Parathyroid adenoma (tissue), 2 donors: ENCODE measurements at regions not wholly inside any gene's neighbourhood (a gene's known extent, or its start where the extent isn't known, plus 50 kb on each side); places are given as distances from the start of the nearest gene placed in this dataset.

Experiments
- H2AFZ ChIP-seq: fragments of 300-600 bp; sonication (generic); one replicate; pipeline ENCODE4 v1.7.0; 2017; ENCODE audit warnings: antibody characterized with exemption, mild to moderate bottlenecking
- H3K27ac ChIP-seq: fragments of 300-600 bp; sonication (generic); one replicate; pipeline ENCODE4 v1.7.0; 2017
- H3K27me3 ChIP-seq: fragments of 300-600 bp; sonication (generic); one replicate; pipeline ENCODE4 v1.7.0; 2017; ENCODE audit warnings: low read length; ENCODE audit not compliant: control insufficient read depth, insufficient read depth
- H3K36me3 ChIP-seq: fragments of 300-600 bp; sonication (generic); one replicate; pipeline ENCODE4 v1.7.0; 2017; ENCODE audit warnings: low read length; ENCODE audit not compliant: control insufficient read depth, insufficient read depth
- H3K4me1 ChIP-seq: fragments of 300-600 bp; sonication (generic); one replicate; pipeline ENCODE4 v1.7.0; 2017; ENCODE audit warnings: control low read depth
- H3K4me2 ChIP-seq: fragments of 300-600 bp; sonication (generic); one replicate; pipeline ENCODE4 v1.7.0; 2017; ENCODE audit warnings: low read length
- H3K4me3 ChIP-seq: fragments of 300-600 bp; sonication (generic); one replicate; pipeline ENCODE4 v1.7.0; 2017; ENCODE audit warnings: low read depth, low read length
- H3K79me2 ChIP-seq: fragments of 300-600 bp; sonication (generic); one replicate; pipeline ENCODE4 v1.7.0; 2017; ENCODE audit warnings: control low read depth
- H3K9ac ChIP-seq: fragments of 300-600 bp; sonication (generic); one replicate; pipeline ENCODE4 v1.7.0; 2017; ENCODE audit warnings: mild to moderate bottlenecking
- H3K9me3 ChIP-seq: fragments of 300-600 bp; sonication (generic); one replicate; pipeline ENCODE4 v1.7.0; 2017; ENCODE audit warnings: low read length; ENCODE audit not compliant: control insufficient read depth
- TF ChIP-seq, protein P1 (sequence below): fragments of 300-600 bp; sonication (generic); IDR thresholded peaks from one replicate; pipeline ENCODE4 v1.7.0; 2017; ENCODE audit warnings: antibody characterized with exemption, mild to moderate bottlenecking
- donor health status: primary hyperparathyroidism.

DNA sequence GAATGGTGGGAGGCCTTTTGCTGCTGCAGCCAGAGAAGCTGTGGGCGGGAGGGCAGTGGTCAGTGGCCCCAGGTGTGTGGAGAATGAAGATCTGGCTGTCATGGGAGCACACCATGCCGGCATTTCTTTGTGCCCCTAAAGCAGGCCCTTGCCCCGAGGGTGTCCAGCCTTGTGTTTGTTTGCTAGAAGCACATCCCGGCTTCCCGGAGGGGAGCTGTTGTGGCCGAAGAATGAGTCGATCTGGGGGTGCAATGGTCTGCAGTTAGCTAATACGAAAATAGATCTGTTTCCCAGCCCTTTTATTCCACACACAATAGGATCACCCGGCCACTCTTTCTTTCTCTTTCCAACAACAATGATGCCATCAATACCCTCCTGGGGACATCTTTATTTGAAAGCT is 228.8 kb downstream of the CBLN1 start:
- Histone ChIP-seq H3K4me3 (no peak overlapping the region), H3K4me1 (no peaks in the 10 kb centered on the region), H2AFZ (no peak overlapping the region), H3K79me2 (no peaks in the 10 kb centered on the region), H3K9me3 (no peaks in the 10 kb centered on the region), H3K27me3 (no peaks in the 10 kb centered on the region), H3K4me2 (no peak overlapping the region), H3K9ac (no peak overlapping the region), H3K36me3 (no peaks in the 10 kb centered on the region), H3K27ac (no peak overlapping the region)
- TF ChIP-seq, protein P1, sequence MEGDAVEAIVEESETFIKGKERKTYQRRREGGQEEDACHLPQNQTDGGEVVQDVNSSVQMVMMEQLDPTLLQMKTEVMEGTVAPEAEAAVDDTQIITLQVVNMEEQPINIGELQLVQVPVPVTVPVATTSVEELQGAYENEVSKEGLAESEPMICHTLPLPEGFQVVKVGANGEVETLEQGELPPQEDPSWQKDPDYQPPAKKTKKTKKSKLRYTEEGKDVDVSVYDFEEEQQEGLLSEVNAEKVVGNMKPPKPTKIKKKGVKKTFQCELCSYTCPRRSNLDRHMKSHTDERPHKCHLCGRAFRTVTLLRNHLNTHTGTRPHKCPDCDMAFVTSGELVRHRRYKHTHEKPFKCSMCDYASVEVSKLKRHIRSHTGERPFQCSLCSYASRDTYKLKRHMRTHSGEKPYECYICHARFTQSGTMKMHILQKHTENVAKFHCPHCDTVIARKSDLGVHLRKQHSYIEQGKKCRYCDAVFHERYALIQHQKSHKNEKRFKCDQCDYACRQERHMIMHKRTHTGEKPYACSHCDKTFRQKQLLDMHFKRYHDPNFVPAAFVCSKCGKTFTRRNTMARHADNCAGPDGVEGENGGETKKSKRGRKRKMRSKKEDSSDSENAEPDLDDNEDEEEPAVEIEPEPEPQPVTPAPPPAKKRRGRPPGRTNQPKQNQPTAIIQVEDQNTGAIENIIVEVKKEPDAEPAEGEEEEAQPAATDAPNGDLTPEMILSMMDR = no peak

DNA sequence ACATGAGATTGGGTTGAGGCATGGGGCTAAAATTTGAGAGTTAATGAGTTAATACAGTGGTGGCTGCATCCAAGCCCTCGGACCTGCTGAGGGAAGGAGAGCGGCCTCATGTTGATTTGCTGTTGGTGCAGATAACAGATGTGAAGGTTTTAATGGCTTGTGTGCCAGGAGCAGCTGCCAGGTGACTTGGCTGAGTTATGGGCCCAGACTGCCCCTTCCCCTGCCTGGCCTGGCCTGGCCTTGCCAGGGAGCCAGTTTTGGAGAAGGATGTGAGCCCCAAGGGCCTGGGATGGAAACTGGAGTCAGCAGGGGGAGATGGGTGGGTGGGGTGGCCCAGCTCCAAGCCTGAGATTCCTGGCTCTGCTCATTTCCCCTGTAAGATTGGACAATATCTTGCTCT is 230.1 kb downstream of the CBLN1 start:
- no peak overlapping the region for H3K4me3 ChIP-seq
- H3K9me3 ChIP-seq = no peaks in the 10 kb centered on the region
- H3K27me3 ChIP-seq = no peaks in the 10 kb centered on the region
- H3K36me3 ChIP-seq = no peaks in the 10 kb centered on the region
- H3K4me2 ChIP-seq = no peak overlapping the region
- no peak overlapping the region for H2AFZ ChIP-seq
- no peak overlapping the region for H3K27ac ChIP-seq
- TF ChIP-seq, protein P1 = no peak
- no peak overlapping the region for H3K9ac ChIP-seq
- H3K4me1 ChIP-seq = no peaks in the 10 kb centered on the region
- H3K79me2 ChIP-seq = no peaks in the 10 kb centered on the region

DNA sequence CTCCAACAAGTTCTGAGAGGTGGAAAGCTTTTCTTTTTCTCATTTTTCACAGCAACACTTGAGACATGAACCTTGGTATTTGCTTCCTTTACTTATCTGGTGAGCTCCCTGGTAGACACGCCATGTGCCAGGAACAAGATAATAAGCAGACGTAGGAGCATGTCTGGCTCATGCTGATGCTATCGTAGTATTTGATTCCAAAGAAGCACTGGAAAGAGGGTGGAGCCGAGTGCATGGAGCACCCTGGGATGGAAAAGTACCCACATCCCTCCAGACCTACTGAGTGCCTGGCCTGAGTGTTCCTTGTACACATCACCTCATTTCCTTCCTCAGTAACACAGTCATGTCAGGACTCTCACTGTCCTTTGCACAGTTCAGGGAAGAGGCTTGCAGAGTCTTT is 231.0 kb downstream of the CBLN1 start:
- no peaks in the 10 kb centered on the region for H3K4me1 ChIP-seq
- no peak overlapping the region for H3K27ac ChIP-seq
- H2AFZ ChIP-seq = peak overlapping the region; percentile 15
- no peaks in the 10 kb centered on the region for H3K27me3 ChIP-seq
- H3K36me3 ChIP-seq = no peaks in the 10 kb centered on the region
- no peak overlapping the region for H3K4me3 ChIP-seq
- no peaks in the 10 kb centered on the region for H3K79me2 ChIP-seq
- no peak overlapping the region for H3K4me2 ChIP-seq
- TF ChIP-seq, protein P1 = no peak
- H3K9me3 ChIP-seq = no peaks in the 10 kb centered on the region
- no peak overlapping the region for H3K9ac ChIP-seq

DNA sequence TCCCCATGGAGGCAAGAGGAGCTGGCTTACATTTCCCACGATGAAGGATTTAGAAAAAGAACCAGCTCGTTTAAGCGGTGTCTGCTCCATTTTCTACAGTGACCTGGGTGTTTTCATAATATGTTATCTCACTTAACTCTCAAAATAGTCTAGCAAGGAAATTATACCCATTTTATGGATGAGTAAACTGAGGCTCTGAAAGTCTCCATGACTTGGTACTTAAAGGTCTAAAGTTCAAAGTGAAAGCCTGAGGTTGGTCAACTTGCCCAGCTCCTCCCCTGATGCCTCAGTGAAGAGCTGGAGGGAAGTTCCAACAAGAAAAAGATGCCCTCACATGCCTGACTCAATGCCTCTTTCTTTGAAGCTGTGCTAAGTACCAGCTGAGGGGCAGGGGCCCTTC is 232.0 kb downstream of the CBLN1 start:
- Histone ChIP-seq H3K9me3 (no peaks in the 10 kb centered on the region), H3K36me3 (no peaks in the 10 kb centered on the region), H3K4me2 (no peak overlapping the region), H3K27ac (no peak overlapping the region), H3K9ac (no peak overlapping the region), H2AFZ (no peak overlapping the region), H3K27me3 (no peaks in the 10 kb centered on the region), H3K4me1 (no peaks in the 10 kb centered on the region), H3K79me2 (no peaks in the 10 kb centered on the region), H3K4me3 (no peak overlapping the region)
- TF ChIP-seq, protein P1 = no peak

DNA sequence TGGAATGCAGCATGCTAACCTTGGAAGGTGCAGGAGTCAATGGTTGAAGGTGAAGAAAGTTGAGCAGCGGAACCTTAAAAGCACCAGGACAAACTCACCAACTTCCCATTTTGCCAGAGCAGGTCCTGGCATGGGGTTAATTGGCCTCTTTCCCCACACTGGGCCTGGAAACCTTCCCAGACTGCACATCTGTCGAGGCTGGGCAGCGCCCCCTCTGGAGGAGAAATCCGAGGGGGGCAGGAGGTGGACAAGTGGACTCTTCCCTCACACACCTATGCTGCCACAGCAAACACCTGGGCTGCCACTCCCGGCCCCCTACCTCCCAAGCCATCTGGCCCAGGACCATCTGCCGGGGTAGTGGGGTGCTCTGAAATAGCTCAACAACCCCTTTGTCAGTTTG is 232.4 kb downstream of the CBLN1 start:
- Histone ChIP-seq H3K4me2 (no peak overlapping the region), H3K27me3 (no peaks in the 10 kb centered on the region)

More for the DNA sequence above, 232.4 kb downstream of the CBLN1 start:
- H3K4me1 ChIP-seq = no peaks in the 10 kb centered on the region
- no peaks in the 10 kb centered on the region for H3K36me3 ChIP-seq
- H3K9ac ChIP-seq = no peak overlapping the region
- H3K9me3 ChIP-seq = no peaks in the 10 kb centered on the region
- H3K4me3 ChIP-seq = no peak overlapping the region
- H2AFZ ChIP-seq = no peak overlapping the region
- no peak overlapping the region for H3K27ac ChIP-seq
- H3K79me2 ChIP-seq = no peaks in the 10 kb centered on the region
- TF ChIP-seq, protein P1 = no peak
